ENCODE measurements at regions not wholly inside any gene's neighbourhood (a gene's known extent, or its start where the extent isn't known, plus 50 kb on each side); places are given as distances from the start of the nearest gene placed in this dataset.

- TF ChIP-seq, protein P1, sequence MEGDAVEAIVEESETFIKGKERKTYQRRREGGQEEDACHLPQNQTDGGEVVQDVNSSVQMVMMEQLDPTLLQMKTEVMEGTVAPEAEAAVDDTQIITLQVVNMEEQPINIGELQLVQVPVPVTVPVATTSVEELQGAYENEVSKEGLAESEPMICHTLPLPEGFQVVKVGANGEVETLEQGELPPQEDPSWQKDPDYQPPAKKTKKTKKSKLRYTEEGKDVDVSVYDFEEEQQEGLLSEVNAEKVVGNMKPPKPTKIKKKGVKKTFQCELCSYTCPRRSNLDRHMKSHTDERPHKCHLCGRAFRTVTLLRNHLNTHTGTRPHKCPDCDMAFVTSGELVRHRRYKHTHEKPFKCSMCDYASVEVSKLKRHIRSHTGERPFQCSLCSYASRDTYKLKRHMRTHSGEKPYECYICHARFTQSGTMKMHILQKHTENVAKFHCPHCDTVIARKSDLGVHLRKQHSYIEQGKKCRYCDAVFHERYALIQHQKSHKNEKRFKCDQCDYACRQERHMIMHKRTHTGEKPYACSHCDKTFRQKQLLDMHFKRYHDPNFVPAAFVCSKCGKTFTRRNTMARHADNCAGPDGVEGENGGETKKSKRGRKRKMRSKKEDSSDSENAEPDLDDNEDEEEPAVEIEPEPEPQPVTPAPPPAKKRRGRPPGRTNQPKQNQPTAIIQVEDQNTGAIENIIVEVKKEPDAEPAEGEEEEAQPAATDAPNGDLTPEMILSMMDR (IDR thresholded peaks at IDR 0.05): no peak
- TF ChIP-seq POLR2A (IDR thresholded peaks at IDR 0.05): no peak
Observed at GRCh38 chr13:56622840-56623239, 517.9 kb upstream of the PRR20A start.

Data from tibial nerve (tissue), 3 donors.